H9 (cell line): ENCODE measurements at regions not wholly inside any gene's neighbourhood (a gene's known extent, or its start where the extent isn't known, plus 50 kb on each side); places are given as distances from the start of the nearest gene placed in this dataset.

ENCODE experiments used
- DNase-seq: peaks from one replicate; pipeline ENCODE4 v3.0.0-alpha.2; 2017
- H2AFZ ChIP-seq: one replicate; pipeline ENCODE4 v1.6.1; 2013; ENCODE audit warnings: mild to moderate bottlenecking, low read length, control low read depth, moderate library complexity
- H2AK5ac ChIP-seq: 2 replicates; pipeline ENCODE4 v1.6.1; 2013; ENCODE audit warnings: low read length, control low read depth, mixed read lengths; ENCODE audit not compliant: insufficient read length
- H2BK120ac ChIP-seq: one replicate; pipeline ENCODE4 v1.6.1; 2013; ENCODE audit warnings: low read depth, mild to moderate bottlenecking, low read length, control low read depth, inconsistent platforms; ENCODE audit not compliant: poor library complexity, severe bottlenecking
- H2BK12ac ChIP-seq: 2 replicates; pipeline ENCODE4 v1.6.1; 2013; ENCODE audit warnings: low read length, control low read depth, mixed read lengths, low read depth; ENCODE audit not compliant: insufficient read length
- H2BK15ac ChIP-seq: 2 replicates; pipeline ENCODE4 v1.6.1; 2013; ENCODE audit warnings: low read depth, low read length, control low read depth
- H2BK20ac ChIP-seq: one replicate; pipeline ENCODE4 v1.6.1; 2013; ENCODE audit warnings: low read depth, mild to moderate bottlenecking, low read length, control low read depth, inconsistent platforms; ENCODE audit not compliant: poor library complexity, severe bottlenecking
- H2BK5ac ChIP-seq: 2 replicates; pipeline ENCODE4 v1.6.1; 2013; ENCODE audit warnings: low read length, control low read depth, mixed read lengths; ENCODE audit not compliant: insufficient read length
- H3K14ac ChIP-seq: 2 replicates; pipeline ENCODE4 v1.6.1; 2013; ENCODE audit warnings: low read length, control low read depth; ENCODE audit not compliant: insufficient read depth
- H3K18ac ChIP-seq: 2 replicates; pipeline ENCODE4 v1.6.1; 2013; ENCODE audit warnings: low read depth, mild to moderate bottlenecking, mixed read lengths, low read length, control low read depth; ENCODE audit not compliant: insufficient read length
- H3K23ac ChIP-seq: 2 replicates; pipeline ENCODE4 v1.6.1; 2013; ENCODE audit warnings: low read length, control low read depth, mixed read lengths, low read depth; ENCODE audit not compliant: insufficient read length
- H3K23me2 ChIP-seq: 2 replicates; pipeline ENCODE4 v1.6.1; 2013; ENCODE audit warnings: low read depth, mild to moderate bottlenecking, mixed read lengths, low read length, control low read depth; ENCODE audit not compliant: insufficient read length, poor library complexity, severe bottlenecking
- H3K27ac ChIP-seq: 2 replicates; pipeline ENCODE4 v1.5.1; 2013; ENCODE audit warnings: low read length, control low read depth, mixed read lengths, low read depth; ENCODE audit not compliant: insufficient read length
- H3K27me3 ChIP-seq: 2 replicates; pipeline ENCODE4 v1.6.1; 2013; ENCODE audit warnings: low read length, control low read depth, inconsistent platforms; ENCODE audit not compliant: insufficient read depth
- H3K4ac ChIP-seq: 2 replicates; pipeline ENCODE4 v1.6.1; 2013; ENCODE audit warnings: low read depth, mild to moderate bottlenecking, control low read depth, inconsistent platforms, low read length, moderate library complexity
- H3K4me1 ChIP-seq: 2 replicates; pipeline ENCODE4 v1.6.1; 2013; ENCODE audit warnings: low read length, control low read depth, inconsistent platforms; ENCODE audit not compliant: insufficient read depth
- H3K4me2 ChIP-seq: 2 replicates; pipeline ENCODE4 v1.6.1; 2013; ENCODE audit warnings: low read length, control low read depth, mixed read lengths; ENCODE audit not compliant: insufficient read length, insufficient read depth
- H3K56ac ChIP-seq: 2 replicates; pipeline ENCODE4 v1.6.1; 2013; ENCODE audit warnings: low read depth, mild to moderate bottlenecking, mixed read lengths, low read length, control low read depth; ENCODE audit not compliant: insufficient read length
- H3K79me1 ChIP-seq: 2 replicates; pipeline ENCODE4 v1.6.1; 2013; ENCODE audit warnings: low read depth, mild to moderate bottlenecking, moderate library complexity, low read length, control low read depth, inconsistent platforms; ENCODE audit not compliant: insufficient read depth, poor library complexity, severe bottlenecking
- H3K79me2 ChIP-seq: 2 replicates; pipeline ENCODE4 v1.6.1; 2013; ENCODE audit warnings: low read length, control low read depth, inconsistent platforms; ENCODE audit not compliant: insufficient read depth
- H3K9ac ChIP-seq: 2 replicates; pipeline ENCODE4 v1.6.1; 2013; ENCODE audit warnings: low read length, control low read depth, mixed read lengths; ENCODE audit not compliant: insufficient read length; ENCODE audit errors: extremely low read depth
- H3K9me3 ChIP-seq: one replicate; pipeline ENCODE4 v1.6.1; 2013; ENCODE audit warnings: low read depth, low read length, inconsistent platforms; ENCODE audit not compliant: control insufficient read depth
- H3T11ph ChIP-seq: one replicate; pipeline ENCODE4 v1.6.1; 2013; ENCODE audit warnings: mild to moderate bottlenecking, low read length, control low read depth, inconsistent platforms
- H4K20me1 ChIP-seq: one replicate; pipeline ENCODE4 v1.6.1; 2013; ENCODE audit not compliant: control insufficient read depth, insufficient read length, insufficient read depth
- H4K5ac ChIP-seq: 2 replicates; pipeline ENCODE4 v1.6.1; 2013; ENCODE audit warnings: low read depth, mild to moderate bottlenecking, mixed read lengths, low read length, control low read depth; ENCODE audit not compliant: insufficient read length
- H4K8ac ChIP-seq: replicated peaks from 2 replicates; pipeline ENCODE4 v1.6.1; 2013; ENCODE audit warnings: low read length, control low read depth, mixed read lengths, low read depth; ENCODE audit not compliant: insufficient read length
- H4K91ac ChIP-seq: 2 replicates; pipeline ENCODE4 v1.6.1; 2013; ENCODE audit warnings: low read depth, mild to moderate bottlenecking, moderate library complexity, mixed read lengths, low read length, control low read depth; ENCODE audit not compliant: insufficient read length
- H3K27ac Mint-ChIP-seq, 3 experiments: 2 replicates in 2 of 3; 3 replicates in 1 of 3; pipeline ENCODE4 v1.8.0; 2020 to 2021; ENCODE audit warnings: mixed read lengths in 3 of 3, mild to moderate bottlenecking in 1 of 3, moderate library complexity in 1 of 3
- H3K27me3 Mint-ChIP-seq: 2 replicates; pipeline ENCODE4 v1.8.0; 2021; ENCODE audit warnings: low read depth, mild to moderate bottlenecking, moderate library complexity, mixed read lengths
- H3K36me3 Mint-ChIP-seq, 3 experiments: 2 replicates in 2 of 3; 3 replicates in 1 of 3; pipeline ENCODE4 v1.8.0; 2020 to 2021; ENCODE audit warnings: low read depth in 3 of 3, mixed read lengths in 3 of 3; ENCODE audit not compliant: insufficient read depth in 1 of 3
- H3K4me1 Mint-ChIP-seq, 2 experiments: 2 replicates each; pipeline ENCODE4 v1.8.0; 2020; ENCODE audit warnings: mixed read lengths in 2 of 2
- H3K4me3 Mint-ChIP-seq, 2 experiments: 2 replicates in 1 of 2; 3 replicates in 1 of 2; pipeline ENCODE4 v1.8.0; 2020 to 2021; ENCODE audit warnings: mild to moderate bottlenecking in 2 of 2, mixed read lengths in 2 of 2, moderate library complexity in 1 of 2
- H3K9me3 Mint-ChIP-seq, 2 experiments: 2 replicates in 1 of 2; 3 replicates in 1 of 2; pipeline ENCODE4 v1.8.0; 2020; ENCODE audit warnings: mild to moderate bottlenecking in 2 of 2, mixed read lengths in 2 of 2, moderate library complexity in 1 of 2
- CTCF ChIP-seq: fragments of 200-600 bp; sonication (generic); conservative IDR thresholded peaks from 3 replicates; pipeline ENCODE4 v1.8.0; 2021; ENCODE audit warnings: antibody characterized with exemption, mild to moderate bottlenecking
- WGBS: extraction: QIAGEN DNeasy Blood & Tissue Kit; methylation state at CpG from one replicate; pipeline ENCODE4 v1.1.7; 2013; ENCODE audit warnings: missing lambda C conversion rate, low lambda C conversion rate, mixed read lengths; ENCODE audit not compliant: insufficient read length; ENCODE audit errors: extremely low coverage; 5-methylcytosine and 5-hydroxymethylcytosine counted together

DNA sequence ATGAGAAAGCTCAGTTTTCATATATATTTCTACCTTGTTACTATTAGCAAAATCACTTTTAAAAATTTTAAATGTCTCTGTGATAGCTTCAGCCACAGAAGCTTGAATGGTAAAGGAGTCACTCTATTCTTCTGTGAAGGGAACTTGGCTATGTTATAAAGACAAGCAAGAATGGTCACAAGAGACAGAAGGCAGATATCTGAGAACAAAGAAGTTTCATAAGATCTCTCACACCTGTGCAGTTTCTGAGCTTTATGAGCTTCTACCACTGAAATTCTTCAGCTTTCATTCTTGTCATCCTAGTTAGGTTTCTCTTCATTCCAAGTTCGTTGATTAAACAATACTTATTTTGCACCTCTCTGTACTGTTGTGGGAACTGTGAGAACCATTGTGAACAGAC, 853.4 kb downstream of the IGSF11 start:
- Histone ChIP-seq H3K23ac (no peak overlapping the region), H3K9ac (no peak overlapping the region), H2BK15ac (no peak overlapping the region), H2BK12ac (no peak overlapping the region), H3K79me2 (no peaks in the 10 kb centered on the region), H3K27ac (no peak overlapping the region), H2AFZ (no peak overlapping the region), H2BK20ac (no peak overlapping the region), H3K14ac (no peak overlapping the region), H3K23me2 (no peaks in the 10 kb centered on the region), H2AK5ac (no peak overlapping the region), H3K4me1 (no peaks in the 10 kb centered on the region), H3K18ac (no peak overlapping the region), H3K79me1 (no peaks in the 10 kb centered on the region), H3T11ph (no peak overlapping the region), H3K27me3 (no peaks in the 10 kb centered on the region), H4K8ac (no peak overlapping the region), H4K20me1 (no peaks in the 10 kb centered on the region), H2BK120ac (no peak overlapping the region), H3K4me2 (no peak overlapping the region), H3K4ac (no peak overlapping the region), H4K91ac (no peak overlapping the region), H3K9me3 (no peaks in the 10 kb centered on the region), H2BK5ac (no peak overlapping the region), H4K5ac (no peak overlapping the region), H3K56ac (no peak overlapping the region)
- Mint-ChIP-seq H3K27me3 (no peaks in the 10 kb centered on the region), H3K36me3 (no peaks in the 10 kb centered on the region), H3K9me3 (no peaks in the 10 kb centered on the region; a peak in 1 of 5 replicates), H3K27ac (no peak overlapping the region), H3K4me3 (no peak overlapping the region), H3K4me1 (no peaks in the 10 kb centered on the region)
- TF ChIP-seq CTCF: no peak
- no CpG with 5 or more reads among the region's 1 CpG for WGBS
- no peak for DNase-seq
